ENCODE measurements at regions not wholly inside any gene's neighbourhood (a gene's known extent, or its start where the extent isn't known, plus 50 kb on each side); places are given as distances from the start of the nearest gene placed in this dataset.

DNA sequence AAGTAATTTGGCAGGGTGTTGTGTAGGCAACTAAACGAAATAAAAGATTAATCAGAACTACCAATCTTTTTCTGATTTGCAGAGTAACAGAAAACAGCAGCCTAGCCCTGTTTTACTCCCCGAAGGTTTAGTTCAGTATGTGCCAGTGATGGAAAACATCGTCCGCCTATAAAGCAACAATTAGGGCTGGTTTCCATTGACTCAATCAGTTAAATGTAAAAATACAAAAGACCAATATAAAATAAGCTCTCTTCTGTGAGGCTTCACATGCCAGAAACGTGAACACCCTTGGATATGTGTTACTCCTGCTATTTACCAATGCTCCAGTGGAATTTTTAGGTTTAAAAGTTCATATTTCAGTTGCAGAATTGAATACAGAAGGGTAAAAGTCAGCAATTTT lies 210.5 kb upstream of the RSPO3 start:
- no peaks in the 10 kb centered on the region for H3K36me3 ChIP-seq (ENCODE audit: control insufficient read depth in 2 of 2, insufficient read depth in 1 of 2, low read length in 2 of 2)
- no peak overlapping the region for H3K27ac ChIP-seq (ENCODE audit: extremely low read depth, low read depth, low read length)
- H3K4me3 ChIP-seq (ENCODE audit: low read depth, low read length), result no peak overlapping the region
- H3K4me1 ChIP-seq (ENCODE audit: control insufficient read depth, insufficient read depth, low read length), result peaks cover 4% of the 10 kb centered on the region
- TF ChIP-seq, protein P1, sequence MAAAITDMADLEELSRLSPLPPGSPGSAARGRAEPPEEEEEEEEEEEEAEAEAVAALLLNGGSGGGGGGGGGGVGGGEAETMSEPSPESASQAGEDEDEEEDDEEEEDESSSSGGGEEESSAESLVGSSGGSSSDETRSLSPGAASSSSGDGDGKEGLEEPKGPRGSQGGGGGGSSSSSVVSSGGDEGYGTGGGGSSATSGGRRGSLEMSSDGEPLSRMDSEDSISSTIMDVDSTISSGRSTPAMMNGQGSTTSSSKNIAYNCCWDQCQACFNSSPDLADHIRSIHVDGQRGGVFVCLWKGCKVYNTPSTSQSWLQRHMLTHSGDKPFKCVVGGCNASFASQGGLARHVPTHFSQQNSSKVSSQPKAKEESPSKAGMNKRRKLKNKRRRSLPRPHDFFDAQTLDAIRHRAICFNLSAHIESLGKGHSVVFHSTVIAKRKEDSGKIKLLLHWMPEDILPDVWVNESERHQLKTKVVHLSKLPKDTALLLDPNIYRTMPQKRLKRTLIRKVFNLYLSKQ (tag by site-specific recombination; IDR thresholded peaks at IDR 0.05; ENCODE audit: borderline replicate concordance), result no peak
- TF ChIP-seq ZBTB21 (tag by site-specific recombination; IDR thresholded peaks at IDR 0.05) (no peak), ZNF514 (tag by site-specific recombination; IDR thresholded peaks at IDR 0.05) (no peak), ZNF114 (tag by site-specific recombination; IDR thresholded peaks at IDR 0.05) (no peak), ZNF664 (tag by site-specific recombination; IDR thresholded peaks at IDR 0.05) (no peak)
- no peaks in the 10 kb centered on the region for H3K9me3 ChIP-seq (ENCODE audit: control insufficient read depth, insufficient read depth, low read depth, low read length)
- POLR2A ChIA-PET, result no interaction called here
- CTCF ChIA-PET, result interaction anchor here (0.6 kb wide), 1 partner anchor 169 kb away, joined by 4 read pairs; no protein-coding TSS in a partner anchor

GRCh38 chr6:126909493-126909892 lies 209.0 kb upstream of the RSPO3 start:
- H3K27ac ChIP-seq (ENCODE audit: extremely low read depth, low read depth, low read length), result no peak overlapping the region
- ChIA-PET CTCF (interaction anchor here (1.0 kb wide), 1 partner anchor 277 kb away, joined by 3 read pairs; no protein-coding TSS in a partner anchor), POLR2A (no interaction called here)
- no peaks in the 10 kb centered on the region for H3K36me3 ChIP-seq (ENCODE audit: control insufficient read depth in 2 of 2, insufficient read depth in 1 of 2, low read length in 2 of 2)
- H3K9me3 ChIP-seq (ENCODE audit: control insufficient read depth, insufficient read depth, low read depth, low read length), result no peaks in the 10 kb centered on the region
- TF ChIP-seq BCL11B (tag by site-specific recombination; IDR thresholded peaks at IDR 0.05; ENCODE audit: low read depth) (no peak), TRIM28 (IDR thresholded peaks at IDR 0.05; ENCODE audit: borderline replicate concordance, low read length) (no peak)
- TF ChIP-seq, protein P2, sequence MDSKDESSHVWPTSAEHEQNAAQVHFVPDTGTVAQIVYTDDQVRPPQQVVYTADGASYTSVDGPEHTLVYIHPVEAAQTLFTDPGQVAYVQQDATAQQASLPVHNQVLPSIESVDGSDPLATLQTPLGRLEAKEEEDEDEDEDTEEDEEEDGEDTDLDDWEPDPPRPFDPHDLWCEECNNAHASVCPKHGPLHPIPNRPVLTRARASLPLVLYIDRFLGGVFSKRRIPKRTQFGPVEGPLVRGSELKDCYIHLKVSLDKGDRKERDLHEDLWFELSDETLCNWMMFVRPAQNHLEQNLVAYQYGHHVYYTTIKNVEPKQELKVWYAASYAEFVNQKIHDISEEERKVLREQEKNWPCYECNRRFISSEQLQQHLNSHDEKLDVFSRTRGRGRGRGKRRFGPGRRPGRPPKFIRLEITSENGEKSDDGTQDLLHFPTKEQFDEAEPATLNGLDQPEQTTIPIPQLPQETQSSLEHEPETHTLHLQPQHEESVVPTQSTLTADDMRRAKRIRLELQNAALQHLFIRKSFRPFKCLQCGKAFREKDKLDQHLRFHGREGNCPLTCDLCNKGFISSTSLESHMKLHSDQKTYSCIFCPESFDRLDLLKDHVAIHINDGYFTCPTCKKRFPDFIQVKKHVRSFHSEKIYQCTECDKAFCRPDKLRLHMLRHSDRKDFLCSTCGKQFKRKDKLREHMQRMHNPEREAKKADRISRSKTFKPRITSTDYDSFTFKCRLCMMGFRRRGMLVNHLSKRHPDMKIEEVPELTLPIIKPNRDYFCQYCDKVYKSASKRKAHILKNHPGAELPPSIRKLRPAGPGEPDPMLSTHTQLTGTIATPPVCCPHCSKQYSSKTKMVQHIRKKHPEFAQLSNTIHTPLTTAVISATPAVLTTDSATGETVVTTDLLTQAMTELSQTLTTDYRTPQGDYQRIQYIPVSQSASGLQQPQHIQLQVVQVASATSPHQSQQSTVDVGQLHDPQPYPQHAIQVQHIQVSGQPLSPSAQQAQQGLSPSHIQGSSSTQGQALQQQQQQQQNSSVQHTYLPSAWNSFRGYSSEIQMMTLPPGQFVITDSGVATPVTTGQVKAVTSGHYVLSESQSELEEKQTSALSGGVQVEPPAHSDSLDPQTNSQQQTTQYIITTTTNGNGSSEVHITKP (tag by site-specific recombination; IDR thresholded peaks at IDR 0.05), result no peak
- H3K4me3 ChIP-seq (ENCODE audit: low read depth, low read length), result no peak overlapping the region
- peaks cover 4% of the 10 kb centered on the region for H3K4me1 ChIP-seq (ENCODE audit: control insufficient read depth, insufficient read depth, low read length)

- Histone ChIP-seq H3K27ac (ENCODE audit: extremely low read depth, low read depth, low read length) (no peak overlapping the region), H3K9me3 (ENCODE audit: control insufficient read depth, insufficient read depth, low read depth, low read length) (no peaks in the 10 kb centered on the region), H3K36me3 (ENCODE audit: control insufficient read depth in 2 of 2, insufficient read depth in 1 of 2, low read length in 2 of 2) (no peaks in the 10 kb centered on the region), H3K4me1 (ENCODE audit: control insufficient read depth, insufficient read depth, low read length) (no peaks in the 10 kb centered on the region), H3K4me3 (ENCODE audit: low read depth, low read length) (no peak overlapping the region)
- TF ChIP-seq ZNF248 (tag by site-specific recombination; IDR thresholded peaks at IDR 0.05), result no peak
- TF ChIP-seq PRDM1 (tag by site-specific recombination; IDR thresholded peaks at IDR 0.05), result peak; percentile 73
- no peak for TF ChIP-seq ZBTB20 (tag by site-specific recombination; IDR thresholded peaks at IDR 0.05)
- no peak for TF ChIP-seq ZNF623 (tag by site-specific recombination; IDR thresholded peaks at IDR 0.05)
- no peak for TF ChIP-seq ZNF184 (tag by site-specific recombination; IDR thresholded peaks at IDR 0.05)
- no peak for TF ChIP-seq ZSCAN16 (tag by site-specific recombination; IDR thresholded peaks at IDR 0.05)
- TF ChIP-seq GLIS1 (tag by site-specific recombination; IDR thresholded peaks at IDR 0.05), result no peak
- POLR2A ChIA-PET, result no interaction called here
- CTCF ChIA-PET, result no interaction called here
Observed at GRCh38 chr6:126913651-126914050, 204.8 kb upstream of the RSPO3 start.

DNA sequence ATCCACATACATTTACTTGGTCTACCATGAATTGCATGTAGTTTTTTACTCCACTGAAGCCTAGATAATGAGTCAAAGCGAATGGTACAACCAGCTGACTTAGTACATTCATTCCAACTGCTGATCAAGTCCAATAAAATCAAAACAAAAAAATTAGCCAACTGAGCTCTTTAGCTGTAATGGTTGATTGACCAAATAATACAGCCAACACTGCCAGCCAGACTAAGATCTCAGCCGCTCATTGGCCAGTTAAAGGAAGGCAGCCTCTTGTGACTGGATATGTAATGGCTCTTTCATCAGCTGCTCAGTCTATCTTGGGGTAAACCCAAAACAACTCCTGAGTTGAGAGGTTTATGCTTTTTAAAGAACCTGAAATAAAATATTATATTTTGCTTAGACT lies 204.3 kb upstream of the RSPO3 start:
- Histone ChIP-seq H3K4me1 (ENCODE audit: control insufficient read depth, insufficient read depth, low read length) (no peaks in the 10 kb centered on the region), H3K36me3 (ENCODE audit: control insufficient read depth in 2 of 2, insufficient read depth in 1 of 2, low read length in 2 of 2) (no peaks in the 10 kb centered on the region), H3K9me3 (ENCODE audit: control insufficient read depth, insufficient read depth, low read depth, low read length) (no peaks in the 10 kb centered on the region), H3K4me3 (ENCODE audit: low read depth, low read length) (no peak overlapping the region), H3K27ac (ENCODE audit: extremely low read depth, low read depth, low read length) (no peak overlapping the region)
- ChIA-PET POLR2A (no interaction called here), CTCF (no interaction called here)
- TF ChIP-seq ZNF473 (tag by site-specific recombination; IDR thresholded peaks at IDR 0.05) (no peak), ZNF777 (tag by site-specific recombination; IDR thresholded peaks at IDR 0.05; ENCODE audit: borderline replicate concordance) (no peak), ZNF2 (tag by site-specific recombination; IDR thresholded peaks at IDR 0.05) (no peak), ZNF555 (tag by site-specific recombination; conservative IDR thresholded peaks at IDR 0.05) (no peak), ZNF214 (tag by site-specific recombination; IDR thresholded peaks at IDR 0.05; ENCODE audit: borderline replicate concordance) (no peak), ZNF830 (tag by site-specific recombination; IDR thresholded peaks at IDR 0.05; ENCODE audit: low read depth) (no peak), ZNF184 (tag by site-specific recombination; IDR thresholded peaks at IDR 0.05) (no peak), ZNF510 (tag by site-specific recombination; IDR thresholded peaks at IDR 0.05; ENCODE audit: insufficient replicate concordance) (no peak), REPIN1 (tag by site-specific recombination; IDR thresholded peaks at IDR 0.05; ENCODE audit: low read depth) (no peak), ZNF585B (tag by site-specific recombination; IDR thresholded peaks at IDR 0.05) (no peak), PRDM1 (tag by site-specific recombination; IDR thresholded peaks at IDR 0.05) (no peak)
- TF ChIP-seq, protein P1 (tag by site-specific recombination; IDR thresholded peaks at IDR 0.05; ENCODE audit: borderline replicate concordance), result no peak

Data from HEK293 (cell line).